Lung (tissue), 11 donors: ENCODE measurements at regions not wholly inside any gene's neighbourhood (a gene's known extent, or its start where the extent isn't known, plus 50 kb on each side); places are given as distances from the start of the nearest gene placed in this dataset.

Source experiments
- ATAC-seq: fragments of 200-7000 bp; cut with Tn5 transposase; one replicate; pipeline ENCODE4 v1.9.1; 2020; ENCODE audit warnings: moderate number of reproducible peaks; ENCODE audit not compliant: insufficient read depth, low FRiP score
- DNase-seq, 3 donors: peaks; one replicate each; pipeline ENCODE4 v3.0.0-alpha.2; 2013 to 2017
- H3K27ac ChIP-seq, 2 donors: one replicate each; pipeline ENCODE4 v1.5.1; 2013; ENCODE audit warnings: mild to moderate bottlenecking in 2 of 2, moderate library complexity in 2 of 2, control low read depth in 1 of 2, inconsistent platforms in 1 of 2, low read depth in 1 of 2, low read length in 1 of 2
- H3K27me3 ChIP-seq, 3 donors: one replicate each; pipeline ENCODE4 v1.5.1; 2013; ENCODE audit warnings: low read length in 2 of 3; ENCODE audit not compliant: control insufficient read depth in 3 of 3, insufficient read depth in 3 of 3
- H3K36me3 ChIP-seq, 4 donors: one replicate each; pipeline ENCODE4 v1.5.1; 2013; ENCODE audit warnings: low read length in 4 of 4, mild to moderate bottlenecking in 1 of 4, moderate library complexity in 1 of 4; ENCODE audit not compliant: control insufficient read depth in 4 of 4, insufficient read depth in 4 of 4
- H3K4me1 ChIP-seq, 5 donors: one replicate each; pipeline ENCODE4 v1.5.1; 2013; ENCODE audit warnings: low read length in 5 of 5, mild to moderate bottlenecking in 2 of 5, moderate library complexity in 1 of 5; ENCODE audit not compliant: control insufficient read depth in 5 of 5, insufficient read depth in 5 of 5
- H3K4me3 ChIP-seq: one replicate; pipeline ENCODE4 v1.5.1; 2013; ENCODE audit warnings: mild to moderate bottlenecking, control low read depth, moderate library complexity
- H3K9ac ChIP-seq, 2 donors: one replicate each; pipeline ENCODE4 v1.5.1; 2013; ENCODE audit warnings: low read length in 2 of 2, control low read depth in 1 of 2; ENCODE audit not compliant: insufficient read depth in 1 of 2
- H3K9me3 ChIP-seq, 4 donors: one replicate each; pipeline ENCODE4 v1.5.1; 2013; ENCODE audit warnings: low read length in 3 of 4, mild to moderate bottlenecking in 1 of 4, moderate library complexity in 1 of 4; ENCODE audit not compliant: control insufficient read depth in 4 of 4, insufficient read depth in 3 of 4
- WGBS, 2 donors: extraction: QIAGEN DNeasy Blood & Tissue Kit; methylation state at CpG; one replicate each; pipeline ENCODE4 v1.1.7; 2013; 5-methylcytosine and 5-hydroxymethylcytosine counted together
- TF ChIP-seq, protein P1 (sequence below): IDR thresholded peaks from 2 replicates; pipeline ENCODE4 v1.5.1; 2012; ENCODE audit warnings: mild to moderate bottlenecking; ENCODE audit errors: control extremely low read depth, extremely low read depth
- donor health status: control.
- donor health status: control.
- donor health status: Bipolar disorder and iron deficiency.
- donor health status: healthy.
- donor health status: DM: yes; HTN: yes; CAD: no.

GRCh38 chr9:78828521-78828920 is 531.6 kb downstream of the PSAT1 start:
- H3K27ac ChIP-seq: no peak overlapping the region
- H3K36me3 ChIP-seq: no peaks in the 10 kb centered on the region
- no peak overlapping the region for H3K9ac ChIP-seq
- H3K4me3 ChIP-seq: no peak overlapping the region
- ATAC-seq (no peak), DNase-seq (no peak)
- 86 to 90% methylated on average over 6 of the region's 6 CpGs for WGBS, 2 donors
- H3K9me3 ChIP-seq: no peaks in the 10 kb centered on the region
- no peaks in the 10 kb centered on the region for H3K27me3 ChIP-seq
- TF ChIP-seq, protein P1, sequence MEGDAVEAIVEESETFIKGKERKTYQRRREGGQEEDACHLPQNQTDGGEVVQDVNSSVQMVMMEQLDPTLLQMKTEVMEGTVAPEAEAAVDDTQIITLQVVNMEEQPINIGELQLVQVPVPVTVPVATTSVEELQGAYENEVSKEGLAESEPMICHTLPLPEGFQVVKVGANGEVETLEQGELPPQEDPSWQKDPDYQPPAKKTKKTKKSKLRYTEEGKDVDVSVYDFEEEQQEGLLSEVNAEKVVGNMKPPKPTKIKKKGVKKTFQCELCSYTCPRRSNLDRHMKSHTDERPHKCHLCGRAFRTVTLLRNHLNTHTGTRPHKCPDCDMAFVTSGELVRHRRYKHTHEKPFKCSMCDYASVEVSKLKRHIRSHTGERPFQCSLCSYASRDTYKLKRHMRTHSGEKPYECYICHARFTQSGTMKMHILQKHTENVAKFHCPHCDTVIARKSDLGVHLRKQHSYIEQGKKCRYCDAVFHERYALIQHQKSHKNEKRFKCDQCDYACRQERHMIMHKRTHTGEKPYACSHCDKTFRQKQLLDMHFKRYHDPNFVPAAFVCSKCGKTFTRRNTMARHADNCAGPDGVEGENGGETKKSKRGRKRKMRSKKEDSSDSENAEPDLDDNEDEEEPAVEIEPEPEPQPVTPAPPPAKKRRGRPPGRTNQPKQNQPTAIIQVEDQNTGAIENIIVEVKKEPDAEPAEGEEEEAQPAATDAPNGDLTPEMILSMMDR: no peak
- no peaks in the 10 kb centered on the region for H3K4me1 ChIP-seq

DNA sequence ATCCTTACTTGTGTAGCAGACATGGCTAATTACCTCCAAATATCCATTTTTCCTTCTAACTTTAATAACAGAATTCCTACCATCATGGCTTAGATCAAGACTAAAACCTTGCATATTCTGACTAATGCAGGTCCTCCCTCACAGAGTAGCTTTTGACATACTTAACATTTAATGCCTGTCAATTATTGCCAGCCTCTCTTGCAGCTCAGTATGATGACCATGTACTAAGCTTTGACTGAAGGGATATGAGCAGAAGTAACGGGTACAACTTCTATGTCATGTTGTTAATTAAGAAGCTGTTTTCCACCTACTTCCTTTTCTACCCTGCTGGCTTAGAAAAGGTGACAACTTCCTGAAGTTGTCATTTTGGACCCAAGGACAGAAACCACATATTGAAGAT is 533.4 kb downstream of the PSAT1 start:
- ATAC-seq: no peak
- TF ChIP-seq, protein P1: no peak
- whole genome bisulfite sequencing, 2 donors: 78 to 80% methylated on average over 1 of the region's 1 CpG

DNA sequence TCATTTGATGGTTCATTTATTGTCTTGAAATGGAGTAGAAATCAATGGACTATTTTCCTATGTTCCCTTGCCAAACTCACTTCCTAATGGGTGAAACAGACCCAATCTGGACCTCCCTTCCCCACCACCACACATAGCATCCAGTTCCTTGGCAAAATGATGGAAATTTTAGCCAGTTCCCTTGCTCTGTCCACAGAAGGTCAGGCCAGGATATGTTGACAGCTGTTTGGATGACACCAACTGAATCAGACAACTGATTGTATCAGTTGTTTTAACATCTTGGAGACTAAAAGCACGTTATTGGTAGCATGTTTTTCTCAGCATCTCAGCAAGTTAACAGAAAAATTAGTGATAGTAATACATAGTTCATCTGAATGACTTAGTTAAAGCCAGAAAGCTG is 534.8 kb downstream of the PSAT1 start:
- no peaks in the 10 kb centered on the region for H3K36me3 ChIP-seq
- TF ChIP-seq, protein P1: no peak
- no peak overlapping the region for H3K9ac ChIP-seq
- no peak overlapping the region for H3K4me3 ChIP-seq
- no peaks in the 10 kb centered on the region for H3K27me3 ChIP-seq
- H3K27ac ChIP-seq: no peak overlapping the region
- DNase-seq (no peak), ATAC-seq (no peak)
- no peaks in the 10 kb centered on the region for H3K9me3 ChIP-seq
- no peaks in the 10 kb centered on the region for H3K4me1 ChIP-seq
- WGBS, 2 donors: 24 to 70% methylated on average over 1 of the region's 1 CpG

More for the DNA sequence above, 533.4 kb downstream of the PSAT1 start:
- H3K4me1 ChIP-seq: no peaks in the 10 kb centered on the region
- DNase-seq: no peak
- H3K27me3 ChIP-seq: no peaks in the 10 kb centered on the region
- H3K9me3 ChIP-seq: no peaks in the 10 kb centered on the region
- no peak overlapping the region for H3K9ac ChIP-seq
- no peak overlapping the region for H3K27ac ChIP-seq
- no peaks in the 10 kb centered on the region for H3K36me3 ChIP-seq
- no peak overlapping the region for H3K4me3 ChIP-seq

GRCh38 chr9:78835928-78836450 is 539.1 kb downstream of the PSAT1 start:
- Histone ChIP-seq H3K27ac (no peak overlapping the region), H3K4me1 (no peaks in the 10 kb centered on the region), H3K27me3 (no peaks in the 10 kb centered on the region), H3K36me3 (no peaks in the 10 kb centered on the region), H3K9ac (no peak overlapping the region), H3K9me3 (no peaks in the 10 kb centered on the region), H3K4me3 (no peak overlapping the region)
- WGBS, 2 donors: 86 to 90% methylated on average over 5 of the region's 5 CpGs
- no peak for ATAC-seq
- TF ChIP-seq, protein P1: no peak
- no peak for DNase-seq
